Vagina (tissue), 2 donors: ENCODE measurements at regions not wholly inside any gene's neighbourhood (a gene's known extent, or its start where the extent isn't known, plus 50 kb on each side); places are given as distances from the start of the nearest gene placed in this dataset.

Experiments
- DNase-seq, 2 donors: peaks; one replicate each; pipeline ENCODE4 v3.0.0-alpha.2; 2017; ENCODE audit errors: extremely low spot score in 2 of 2
- H3K27ac ChIP-seq: fragments of 200-600 bp; sonication (generic); one replicate; pipeline ENCODE4 v1.5.1; 2019
- H3K27me3 ChIP-seq: fragments of 200-600 bp; sonication (generic); one replicate; pipeline ENCODE4 v1.5.1; 2019
- H3K36me3 ChIP-seq, 2 donors: fragments of 200-600 bp; sonication (generic); one replicate each; pipeline ENCODE4 v1.5.1; 2017 to 2019
- H3K4me1 ChIP-seq: fragments of 200-600 bp; sonication (generic); one replicate; pipeline ENCODE4 v1.5.1; 2019
- H3K4me3 ChIP-seq, 2 donors: fragments of 200-600 bp; sonication (generic); 1 replicate in 1 of 2; 2 replicates in 1 of 2; pipeline ENCODE4 v1.5.1; 2016 to 2019
- H3K9me3 ChIP-seq: fragments of 200-600 bp; sonication (generic); one replicate; pipeline ENCODE4 v1.5.1; 2019
- CTCF ChIP-seq, 3 experiments: fragments of 450-650 bp in 2 of 3; fragments of 200-600 bp in 1 of 3; sonication (generic) in 1 of 3; IDR thresholded peaks; one replicate each; pipeline ENCODE4 v1.5.1; 2017 to 2019; ENCODE audit warnings: antibody characterized with exemption in 3 of 3, mild to moderate bottlenecking in 2 of 3, moderate library complexity in 2 of 3
- POLR2A ChIP-seq, 2 donors: fragments of 450-650 bp; IDR thresholded peaks; one replicate each; pipeline ENCODE4 v1.6.1; 2017; ENCODE audit warnings: antibody characterized with exemption in 2 of 2, mild to moderate bottlenecking in 2 of 2, moderate library complexity in 2 of 2
- POLR2AphosphoS5 ChIP-seq, 2 donors: sonication (generic); formaldehyde crosslinking; IDR thresholded peaks; one replicate each; pipeline ENCODE4 v1.9.0; 2017; ENCODE audit warnings: antibody characterized with exemption in 2 of 2, mild to moderate bottlenecking in 2 of 2, low read depth in 1 of 2; ENCODE audit not compliant: insufficient read depth in 1 of 2
- intact Hi-C: fragments of 100-400 bp; cut with DNase I; formaldehyde crosslinking; loops from one replicate; pipeline ENCODE4 v1.15.1; 2023

- Histone ChIP-seq H3K4me3 (no peak overlapping the region), H3K27ac (no peak overlapping the region), H3K9me3 (no peaks in the 10 kb centered on the region), H3K27me3 (no peaks in the 10 kb centered on the region), H3K36me3 (no peaks in the 10 kb centered on the region), H3K4me1 (no peaks in the 10 kb centered on the region)
- TF ChIP-seq CTCF (IDR thresholded peaks at IDR 0.05) (no peak), POLR2A (IDR thresholded peaks at IDR 0.05) (no peak), POLR2AphosphoS5 (IDR thresholded peaks at IDR 0.05; ENCODE audit: insufficient read depth in 1 of 2, low read depth in 1 of 2) (no peak)
- no peak for DNase-seq
- intact Hi-C loops, result no loop called here
Measured at GRCh38 chr13:63595811-63596210, 2180.2 kb upstream of the PCDH20 start.

- no peak for DNase-seq
- Histone ChIP-seq H3K27ac (no peak overlapping the region), H3K4me1 (no peaks in the 10 kb centered on the region), H3K27me3 (no peaks in the 10 kb centered on the region), H3K4me3 (no peak overlapping the region), H3K36me3 (no peaks in the 10 kb centered on the region), H3K9me3 (no peaks in the 10 kb centered on the region)
- TF ChIP-seq CTCF (IDR thresholded peaks at IDR 0.05) (no peak), POLR2A (IDR thresholded peaks at IDR 0.05) (no peak), POLR2AphosphoS5 (IDR thresholded peaks at IDR 0.05; ENCODE audit: insufficient read depth in 1 of 2, low read depth in 1 of 2) (no peak)
- intact Hi-C loops, result no loop called here
Measured at GRCh38 chr13:63586467-63586866, 2170.8 kb upstream of the PCDH20 start.

- H3K27me3 ChIP-seq, result no peaks in the 10 kb centered on the region
- no peaks in the 10 kb centered on the region for H3K4me1 ChIP-seq
- H3K9me3 ChIP-seq, result no peaks in the 10 kb centered on the region
- H3K27ac ChIP-seq, result no peak overlapping the region
- TF ChIP-seq CTCF (IDR thresholded peaks at IDR 0.05), result no peak
- TF ChIP-seq POLR2A (IDR thresholded peaks at IDR 0.05), result no peak
- TF ChIP-seq POLR2AphosphoS5 (IDR thresholded peaks at IDR 0.05; ENCODE audit: insufficient read depth in 1 of 2, low read depth in 1 of 2), result no peak
- DNase-seq, result no peak
- intact Hi-C loops, result no loop called here
- H3K4me3 ChIP-seq, result no peak overlapping the region
- H3K36me3 ChIP-seq, result no peaks in the 10 kb centered on the region
Measured at GRCh38 chr13:63578796-63579195, 2163.1 kb upstream of the PCDH20 start.

GRCh38 chr13:63567031-63567430 is 2151.4 kb upstream of the PCDH20 start:
- Histone ChIP-seq H3K4me3 (no peak overlapping the region), H3K27ac (no peak overlapping the region), H3K27me3 (no peaks in the 10 kb centered on the region), H3K36me3 (no peaks in the 10 kb centered on the region), H3K9me3 (no peaks in the 10 kb centered on the region), H3K4me1 (no peaks in the 10 kb centered on the region)
- DNase-seq, result no peak
- no peak for TF ChIP-seq CTCF (IDR thresholded peaks at IDR 0.05)
- TF ChIP-seq POLR2AphosphoS5 (IDR thresholded peaks at IDR 0.05; ENCODE audit: insufficient read depth in 1 of 2, low read depth in 1 of 2), result no peak
- TF ChIP-seq POLR2A (IDR thresholded peaks at IDR 0.05), result no peak
- intact Hi-C loops, result no loop called here

GRCh38 chr13:63554157-63554556 is 2138.5 kb upstream of the PCDH20 start:
- DNase-seq, result no peak
- no peak for TF ChIP-seq POLR2AphosphoS5 (IDR thresholded peaks at IDR 0.05; ENCODE audit: insufficient read depth in 1 of 2, low read depth in 1 of 2)
- no peak for TF ChIP-seq CTCF (IDR thresholded peaks at IDR 0.05)
- no peak for TF ChIP-seq POLR2A (IDR thresholded peaks at IDR 0.05)
- intact Hi-C loops, result no loop called here
- Histone ChIP-seq H3K36me3 (no peaks in the 10 kb centered on the region), H3K4me3 (no peak overlapping the region), H3K27me3 (no peaks in the 10 kb centered on the region), H3K4me1 (no peaks in the 10 kb centered on the region), H3K27ac (no peak overlapping the region), H3K9me3 (no peaks in the 10 kb centered on the region)
